Calu3 (cell line): ENCODE measurements at regions not wholly inside any gene's neighbourhood (a gene's known extent, or its start where the extent isn't known, plus 50 kb on each side); places are given as distances from the start of the nearest gene placed in this dataset.
"Not testable (repeated sequence)": the region's sequence is repeated elsewhere in the genome, so short reads cannot be mapped to it uniquely, and the experiment has no call there.

Experiments used
- BruUV-seq: library from RNA; stranded (reverse); fragments of 400-500 nt; replicated peaks from 2 replicates; lab custom pipeline; 2021; lab: Mats Ljungman, UMichigan
- CTCF ChIA-PET: fragments of 300-600 bp; sonication (Branson Sonifier 250); formaldehyde crosslinking; loops from one replicate; lab custom pipeline; 2022; ENCODE audit warnings: antibody characterized with exemption; lab: Charles Lee
- DNase-seq: peaks from one replicate; pipeline ENCODE4 v3.0.0; 2022
- H3K27ac Mint-ChIP-seq: one replicate; pipeline ENCODE4 v1.8.0; 2022; ENCODE audit warnings: mixed read lengths; ENCODE audit not compliant: unreplicated experiment
- H3K27me3 Mint-ChIP-seq: one replicate; pipeline ENCODE4 v1.8.0; 2022; ENCODE audit warnings: mixed read lengths; ENCODE audit not compliant: unreplicated experiment
- H3K36me3 Mint-ChIP-seq: one replicate; pipeline ENCODE4 v1.8.0; 2022; ENCODE audit warnings: mild to moderate bottlenecking, moderate library complexity, mixed read lengths; ENCODE audit not compliant: insufficient read depth, unreplicated experiment
- H3K4me1 Mint-ChIP-seq: one replicate; pipeline ENCODE4 v1.8.0; 2022; ENCODE audit warnings: mild to moderate bottlenecking, low read depth, mixed read lengths; ENCODE audit not compliant: unreplicated experiment
- H3K4me3 Mint-ChIP-seq: one replicate; pipeline ENCODE4 v1.8.0; 2022; ENCODE audit warnings: mild to moderate bottlenecking, low read depth, moderate library complexity, mixed read lengths; ENCODE audit not compliant: unreplicated experiment
- H3K9me3 Mint-ChIP-seq: one replicate; pipeline ENCODE4 v1.8.0; 2022; ENCODE audit warnings: low read depth, mixed read lengths; ENCODE audit not compliant: unreplicated experiment
- CTCF ChIP-seq: fragments of 200-600 bp; IDR thresholded peaks from one replicate; pipeline ENCODE4 v1.8.0; 2022; ENCODE audit warnings: antibody characterized with exemption; ENCODE audit not compliant: unreplicated experiment
- intact Hi-C: fragments of 100-400 bp; cut with micrococcal nuclease; formaldehyde crosslinking; loops from one replicate; pipeline ENCODE4 v1.10.0; 2022; ENCODE audit not compliant: unreplicated experiment

DNA sequence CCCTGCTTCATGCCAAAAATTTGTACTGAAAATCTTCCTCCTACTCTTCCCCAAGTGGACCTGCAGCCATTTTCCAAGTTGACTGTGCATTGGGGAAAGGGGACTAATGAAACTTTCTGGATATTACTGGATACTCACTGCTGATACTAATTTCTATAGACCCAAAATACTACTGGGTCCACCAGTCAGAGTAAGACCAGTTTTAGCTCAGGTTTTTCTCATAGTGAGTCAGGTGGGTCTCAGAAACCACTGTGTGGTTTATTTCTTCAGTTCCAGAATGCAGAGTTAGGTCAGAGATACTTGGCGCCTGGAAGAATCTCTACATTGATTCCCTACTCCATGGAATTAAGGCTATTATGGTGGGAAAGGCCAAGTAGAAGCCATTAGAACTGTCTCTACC, 274.8 kb upstream of the SYNCRIP start:
- no peaks in the 10 kb centered on the region for H3K36me3 Mint-ChIP-seq
- CTCF ChIA-PET = no interaction called here
- no peaks in the 10 kb centered on the region for H3K4me1 Mint-ChIP-seq
- BruUV-seq = no TSS peak
- intact Hi-C loops = no loop called here
- no peaks in the 10 kb centered on the region for H3K9me3 Mint-ChIP-seq
- no peak overlapping the region for H3K4me3 Mint-ChIP-seq
- TF ChIP-seq CTCF = no peak
- peaks cover 36% of the 10 kb centered on the region for H3K27me3 Mint-ChIP-seq
- H3K27ac Mint-ChIP-seq = no peak overlapping the region
- DNase-seq = no peak

GRCh38 chr6:85913001-85913400, 270.3 kb upstream of the SYNCRIP start:
- intact Hi-C loops = no loop called here
- peaks cover 21% of the 10 kb centered on the region for H3K27me3 Mint-ChIP-seq
- no peak for DNase-seq
- no peaks in the 10 kb centered on the region for H3K9me3 Mint-ChIP-seq
- no peak overlapping the region for H3K4me3 Mint-ChIP-seq
- no peak overlapping the region for H3K27ac Mint-ChIP-seq
- no TSS peak for BruUV-seq
- no peak for TF ChIP-seq CTCF
- no peaks in the 10 kb centered on the region for H3K4me1 Mint-ChIP-seq
- CTCF ChIA-PET = interaction anchor here (0.7 kb wide), 1 partner anchor 1022 kb away, joined by 3 read pairs; no protein-coding TSS in a partner anchor
- H3K36me3 Mint-ChIP-seq = no peaks in the 10 kb centered on the region

DNA sequence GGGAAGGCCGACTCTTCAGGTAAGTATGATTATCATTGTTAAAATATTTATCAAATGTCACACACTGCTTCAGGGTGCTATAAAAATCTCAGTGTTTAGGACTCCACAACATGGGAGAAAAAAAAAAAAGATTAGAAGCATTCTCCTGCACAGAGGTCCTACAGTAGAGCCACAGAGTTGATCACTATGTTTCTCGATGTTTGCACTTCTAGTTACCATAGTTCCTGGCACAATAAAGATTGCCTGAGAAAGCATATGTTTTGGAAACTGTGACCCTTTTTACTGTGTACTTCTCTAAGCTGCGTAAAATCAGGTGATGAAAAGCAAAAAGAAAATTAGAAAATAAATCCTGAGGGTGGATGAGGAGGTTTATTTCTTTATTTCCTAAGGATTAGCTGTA, 269.9 kb upstream of the SYNCRIP start:
- CTCF ChIA-PET = interaction anchor here (0.7 kb wide), 1 partner anchor 1022 kb away, joined by 3 read pairs; no protein-coding TSS in a partner anchor

GRCh38 chr6:85911067-85911466, 268.4 kb upstream of the SYNCRIP start:
- Mint-ChIP-seq H3K27ac (no peak overlapping the region), H3K36me3 (no peaks in the 10 kb centered on the region), H3K4me1 (no peaks in the 10 kb centered on the region), H3K27me3 (peaks cover 40% of the 10 kb centered on the region), H3K9me3 (peaks cover under 1% of the 10 kb centered on the region), H3K4me3 (no peak overlapping the region)
- TF ChIP-seq CTCF = no peak
- intact Hi-C loops = no loop called here
- no peak for DNase-seq
- no TSS peak for BruUV-seq
- CTCF ChIA-PET = no interaction called here

More for the DNA sequence above, 269.9 kb upstream of the SYNCRIP start:
- Mint-ChIP-seq H3K9me3 (no peaks in the 10 kb centered on the region), H3K4me1 (no peaks in the 10 kb centered on the region), H3K4me3 (no peak overlapping the region), H3K27me3 (peaks cover 25% of the 10 kb centered on the region), H3K27ac (no peak overlapping the region), H3K36me3 (no peaks in the 10 kb centered on the region)
- DNase-seq = no peak
- no peak for TF ChIP-seq CTCF
- BruUV-seq = no TSS peak
- intact Hi-C loops = no loop called here

DNA sequence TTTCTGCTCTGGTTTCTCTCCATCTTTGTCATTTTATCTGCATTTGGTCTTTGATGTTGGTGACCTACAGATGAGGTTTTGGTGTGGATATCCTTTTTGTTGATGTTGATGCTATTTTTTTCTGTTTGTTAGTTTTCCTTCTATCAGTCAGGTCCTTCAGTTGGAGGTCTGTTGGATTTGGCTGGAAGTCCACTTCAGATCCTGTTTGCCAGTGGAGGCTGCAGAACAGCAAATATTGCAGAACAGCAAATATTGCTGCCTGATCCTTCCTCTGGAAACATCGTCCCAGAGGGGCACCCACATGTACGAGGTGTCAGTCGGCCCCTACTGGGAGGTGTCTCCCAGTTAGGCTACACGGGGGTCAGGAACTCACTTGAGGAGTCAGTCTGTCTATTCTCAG, 265.4 kb upstream of the SYNCRIP start:
- intact Hi-C loops, CTCF ChIA-PET, H3K27ac Mint-ChIP-seq, H3K4me3 Mint-ChIP-seq, BruUV-seq, H3K9me3 Mint-ChIP-seq, H3K4me1 Mint-ChIP-seq, DNase-seq, H3K36me3 Mint-ChIP-seq: not testable (repeated sequence)
- H3K27me3 Mint-ChIP-seq = peaks cover 34% of the 10 kb centered on the region
